ENCODE measurements at regions not wholly inside any gene's neighbourhood (a gene's known extent, or its start where the extent isn't known, plus 50 kb on each side); places are given as distances from the start of the nearest gene placed in this dataset.

- TF ChIP-seq ZNF281 (CRISPR knock-in tag; IDR thresholded peaks at IDR 0.05; ENCODE audit: borderline replicate concordance) (peak; percentile 99), SP140L (CRISPR knock-in tag; IDR thresholded peaks at IDR 0.05; ENCODE audit: borderline replicate concordance) (no peak), KDM3A (CRISPR knock-in tag; IDR thresholded peaks at IDR 0.05; ENCODE audit: low read depth) (no peak), TCF7 (IDR thresholded peaks at IDR 0.05; ENCODE audit: low read depth) (peak; percentile 63), ELF1 (CRISPR knock-in tag; IDR thresholded peaks at IDR 0.05) (0 out of 2 replicates have a peak, but pooled peaks have one; percentile 16), ZSCAN25 (CRISPR knock-in tag; IDR thresholded peaks at IDR 0.05) (no peak), HNF4A (CRISPR knock-in tag; IDR thresholded peaks at IDR 0.05) (peak; percentile 85), NR2F2 (IDR thresholded peaks at IDR 0.05; ENCODE audit: borderline replicate concordance, low read depth) (0 out of 2 replicates have a peak, but pooled peaks have one; percentile 25), ZNF331 (CRISPR knock-in tag; IDR thresholded peaks at IDR 0.05) (no peak), RCOR2 (CRISPR knock-in tag; IDR thresholded peaks at IDR 0.05) (0 out of 2 replicates have a peak, but pooled peaks have one; percentile 13), ZBED4 (CRISPR knock-in tag; IDR thresholded peaks at IDR 0.05; ENCODE audit: borderline replicate concordance) (no peak), NONO (IDR thresholded peaks at IDR 0.05) (no peak), NONO (CRISPR knock-in tag; conservative IDR thresholded peaks at IDR 0.05) (peak; percentile 37; the same call in 1 of the 2 replicates), ZNF441 (CRISPR knock-in tag; IDR thresholded peaks at IDR 0.05; ENCODE audit: borderline replicate concordance) (peak; percentile 32; the same call in 1 of the 2 replicates), MAZ (IDR thresholded peaks at IDR 0.05; ENCODE audit: borderline replicate concordance, low read depth, low read length) (peak; percentile 31; the same call in 1 of the 2 replicates), MAZ (CRISPR knock-in tag; IDR thresholded peaks at IDR 0.05; ENCODE audit: low read depth) (no peak), ZBTB49 (CRISPR knock-in tag; IDR thresholded peaks at IDR 0.05; ENCODE audit: borderline replicate concordance) (no peak), ATF2 (CRISPR knock-in tag; IDR thresholded peaks at IDR 0.05) (0 out of 2 replicates have a peak, but pooled peaks have one; percentile 23), ZNF792 (CRISPR knock-in tag; IDR thresholded peaks at IDR 0.05) (0 out of 2 replicates have a peak, but pooled peaks have one; percentile 50), CEBPB (IDR thresholded peaks at IDR 0.05; ENCODE audit: borderline replicate concordance, low read depth, low read length) (peak; percentile 73), ISL2 (CRISPR knock-in tag; IDR thresholded peaks at IDR 0.05) (peak; percentile 25; the same call in 1 of the 2 replicates), HNRNPLL (IDR thresholded peaks at IDR 0.05; ENCODE audit: low read depth, low read length, poor library complexity, severe bottlenecking) (no peak)
Measured at GRCh38 chr5:173736374-173736773, 119.9 kb upstream of the BOD1 start (continued).

Measured in HepG2 (cell line).